PC-9 (cell line): ENCODE measurements at regions not wholly inside any gene's neighbourhood (a gene's known extent, or its start where the extent isn't known, plus 50 kb on each side); places are given as distances from the start of the nearest gene placed in this dataset.

Experiments
- BruUV-seq: library from RNA; stranded (reverse); fragments of 400-500 nt; replicated peaks from 2 replicates; lab custom pipeline; 2021; lab: Mats Ljungman, UMichigan
- CTCF ChIA-PET: fragments of 300-600 bp; sonication (Branson Sonifier 250); formaldehyde crosslinking; loops from one replicate; lab custom pipeline; 2022; ENCODE audit warnings: antibody characterized with exemption; lab: Charles Lee
- POLR2A ChIA-PET: fragments of 300-600 bp; sonication (Branson Sonifier 250); formaldehyde crosslinking; loops from one replicate; lab custom pipeline; 2022; ENCODE audit warnings: antibody characterized with exemption; ENCODE audit not compliant: unreplicated experiment; lab: Charles Lee
- DNase-seq, 2 experiments: peaks; one replicate each; pipeline versions ENCODE4 v3.0.0 to v3.0.0-alpha.2; 2015 to 2022; ENCODE audit warnings: mixed read lengths in 1 of 2
- H2AFZ ChIP-seq: fragments of 200-600 bp; sonication (generic); 2 replicates; pipeline ENCODE4 v1.8.1; 2017; ENCODE audit warnings: antibody characterized with exemption
- H3F3A ChIP-seq: fragments of 200-600 bp; sonication (generic); 2 replicates; pipeline ENCODE4 v1.8.1; 2017; ENCODE audit warnings: antibody characterized with exemption, mild to moderate bottlenecking, low read depth; ENCODE audit not compliant: insufficient read depth
- H3K27ac ChIP-seq: fragments of 200-600 bp; sonication (generic); 2 replicates; pipeline ENCODE4 v1.6.1; 2016; ENCODE audit warnings: mixed run types
- H3K27me3 ChIP-seq: fragments of 200-600 bp; sonication (generic); 2 replicates; pipeline ENCODE4 v1.6.1; 2016; ENCODE audit warnings: low read depth, mixed run types; ENCODE audit not compliant: insufficient read depth
- H3K36me3 ChIP-seq: fragments of 200-600 bp; sonication (generic); 2 replicates; pipeline ENCODE4 v1.6.1; 2016; ENCODE audit warnings: low read depth, mixed run types
- H3K4me1 ChIP-seq: fragments of 200-600 bp; sonication (generic); replicated peaks from 2 replicates; pipeline ENCODE4 v1.6.1; 2016; ENCODE audit warnings: mixed run types; ENCODE audit not compliant: insufficient read depth
- H3K4me2 ChIP-seq: fragments of 200-600 bp; sonication (generic); 2 replicates; pipeline ENCODE4 v1.6.1; 2017; ENCODE audit warnings: mixed run types
- H3K4me3 ChIP-seq: fragments of 200-600 bp; sonication (generic); 2 replicates; pipeline ENCODE4 v1.6.1; 2016; ENCODE audit warnings: mixed run types
- H3K79me2 ChIP-seq: fragments of 200-600 bp; sonication (generic); 2 replicates; pipeline ENCODE4 v1.6.1; 2017; ENCODE audit warnings: low read depth, mixed run types
- H3K9me2 ChIP-seq: fragments of 200-600 bp; sonication (generic); 2 replicates; pipeline ENCODE4 v1.8.1; 2017; ENCODE audit warnings: mild to moderate bottlenecking; ENCODE audit not compliant: insufficient read depth
- H3K9me3 ChIP-seq: fragments of 200-600 bp; sonication (generic); 2 replicates; pipeline ENCODE4 v1.8.1; 2016; ENCODE audit warnings: low read depth; ENCODE audit not compliant: insufficient read depth
- H4K20me1 ChIP-seq: fragments of 200-600 bp; sonication (generic); 2 replicates; pipeline ENCODE4 v1.8.1; 2017; ENCODE audit not compliant: insufficient read depth
- EZH2 ChIP-seq: fragments of 200-600 bp; sonication (generic); IDR thresholded peaks from 2 replicates; pipeline ENCODE4 v1.8.0; 2017; ENCODE audit warnings: antibody characterized with exemption, low read depth
- intact Hi-C: fragments of 100-400 bp; cut with micrococcal nuclease; formaldehyde crosslinking; loops from one replicate; pipeline ENCODE4 v1.10.0; 2022; ENCODE audit not compliant: unreplicated experiment
- TF ChIP-seq, protein P1 (sequence below): fragments of 200-600 bp; sonication (generic); conservative IDR thresholded peaks from 2 replicates; pipeline ENCODE4 v1.6.1; 2017; ENCODE audit warnings: mixed run types, antibody characterized with exemption, mild to moderate bottlenecking, moderate library complexity

DNA sequence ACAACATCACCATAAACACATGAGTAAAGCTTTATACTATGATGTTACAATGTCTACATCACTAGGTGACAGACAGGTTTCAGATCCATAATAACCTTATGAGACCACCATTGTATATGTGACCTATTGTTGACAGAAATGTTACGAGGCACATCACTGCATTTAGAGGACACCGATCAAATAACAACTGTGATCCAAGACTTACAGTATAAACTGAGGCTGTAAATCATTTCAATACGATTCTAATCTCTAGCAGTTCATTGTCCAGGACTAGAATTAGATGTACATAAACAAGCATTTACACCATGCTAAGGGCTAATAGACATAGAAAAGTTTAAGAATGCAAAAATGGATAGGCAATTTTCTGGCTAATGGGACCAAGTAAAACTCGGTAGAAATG lies 491.9 kb upstream of the ROBO1 start:
- BruUV-seq = no TSS peak
- H3K9me2 ChIP-seq = no peaks in the 10 kb centered on the region
- no peaks in the 10 kb centered on the region for H4K20me1 ChIP-seq
- no peak overlapping the region for H2AFZ ChIP-seq
- no peak for DNase-seq
- H3K27me3 ChIP-seq = no peaks in the 10 kb centered on the region
- ChIA-PET POLR2A (no interaction called here), CTCF (no interaction called here)
- no peaks in the 10 kb centered on the region for H3K9me3 ChIP-seq
- TF ChIP-seq, protein P1, sequence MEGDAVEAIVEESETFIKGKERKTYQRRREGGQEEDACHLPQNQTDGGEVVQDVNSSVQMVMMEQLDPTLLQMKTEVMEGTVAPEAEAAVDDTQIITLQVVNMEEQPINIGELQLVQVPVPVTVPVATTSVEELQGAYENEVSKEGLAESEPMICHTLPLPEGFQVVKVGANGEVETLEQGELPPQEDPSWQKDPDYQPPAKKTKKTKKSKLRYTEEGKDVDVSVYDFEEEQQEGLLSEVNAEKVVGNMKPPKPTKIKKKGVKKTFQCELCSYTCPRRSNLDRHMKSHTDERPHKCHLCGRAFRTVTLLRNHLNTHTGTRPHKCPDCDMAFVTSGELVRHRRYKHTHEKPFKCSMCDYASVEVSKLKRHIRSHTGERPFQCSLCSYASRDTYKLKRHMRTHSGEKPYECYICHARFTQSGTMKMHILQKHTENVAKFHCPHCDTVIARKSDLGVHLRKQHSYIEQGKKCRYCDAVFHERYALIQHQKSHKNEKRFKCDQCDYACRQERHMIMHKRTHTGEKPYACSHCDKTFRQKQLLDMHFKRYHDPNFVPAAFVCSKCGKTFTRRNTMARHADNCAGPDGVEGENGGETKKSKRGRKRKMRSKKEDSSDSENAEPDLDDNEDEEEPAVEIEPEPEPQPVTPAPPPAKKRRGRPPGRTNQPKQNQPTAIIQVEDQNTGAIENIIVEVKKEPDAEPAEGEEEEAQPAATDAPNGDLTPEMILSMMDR = no peak
- TF ChIP-seq EZH2 = no peak
- H3K4me3 ChIP-seq = no peak overlapping the region
- H3K79me2 ChIP-seq = no peaks in the 10 kb centered on the region
- no peaks in the 10 kb centered on the region for H3K36me3 ChIP-seq
- intact Hi-C loops = no loop called here
- H3K4me2 ChIP-seq = no peak overlapping the region
- H3K4me1 ChIP-seq = no peaks in the 10 kb centered on the region
- H3K27ac ChIP-seq = no peak overlapping the region
- no peaks in the 10 kb centered on the region for H3F3A ChIP-seq

DNA sequence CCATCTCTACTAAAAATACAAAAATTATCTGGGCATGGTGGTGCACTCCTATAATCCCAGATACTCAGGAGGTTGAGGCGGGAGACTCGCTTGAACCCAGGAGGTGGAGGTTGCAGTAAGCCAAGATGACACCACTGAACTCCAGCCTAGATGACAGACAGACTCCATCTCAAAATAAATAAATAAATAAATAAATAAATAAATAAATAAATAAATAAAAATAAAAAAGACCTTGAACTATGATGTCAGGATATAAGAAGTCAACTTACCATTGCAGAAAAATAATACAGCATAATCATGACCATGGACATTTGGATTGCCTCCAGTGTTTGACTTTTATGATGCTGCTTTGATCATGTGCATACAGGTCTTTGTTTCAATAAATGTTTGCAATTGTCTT lies 484.3 kb upstream of the ROBO1 start:
- Histone ChIP-seq H3K27ac (no peak overlapping the region), H3K27me3 (no peaks in the 10 kb centered on the region), H3K9me3 (no peaks in the 10 kb centered on the region), H3F3A (no peaks in the 10 kb centered on the region), H3K79me2 (no peaks in the 10 kb centered on the region), H3K9me2 (no peaks in the 10 kb centered on the region), H3K4me2 (no peak overlapping the region), H4K20me1 (no peaks in the 10 kb centered on the region), H3K4me1 (no peaks in the 10 kb centered on the region), H3K36me3 (no peaks in the 10 kb centered on the region), H3K4me3 (no peak overlapping the region), H2AFZ (no peak overlapping the region)
- DNase-seq = no peak
- CTCF ChIA-PET = no interaction called here
- no peak for TF ChIP-seq EZH2
- POLR2A ChIA-PET = no interaction called here
- BruUV-seq = no TSS peak
- intact Hi-C loops = no loop called here

DNA sequence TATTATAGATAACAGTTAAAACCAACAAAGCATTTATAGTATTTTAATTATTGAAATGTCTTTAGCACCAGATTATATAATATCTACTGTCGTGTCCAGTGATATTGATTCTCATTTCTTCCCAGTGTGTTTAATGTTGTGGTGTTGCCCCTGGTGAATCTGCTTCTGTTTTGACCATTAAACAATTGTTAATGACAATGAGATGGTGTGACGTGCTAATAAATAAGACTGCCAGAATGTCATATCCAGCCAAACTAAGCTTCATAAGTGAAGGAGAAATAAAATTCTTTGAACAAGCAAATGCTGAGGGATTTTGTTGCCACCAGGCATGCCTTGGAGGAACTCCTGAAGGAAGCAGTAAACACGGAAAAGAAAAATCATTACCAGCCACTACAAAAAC lies 480.0 kb upstream of the ROBO1 start:
- intact Hi-C loops = no loop called here
- Histone ChIP-seq H3K4me1 (no peaks in the 10 kb centered on the region), H3K4me2 (no peak overlapping the region), H4K20me1 (no peaks in the 10 kb centered on the region), H3K9me2 (no peaks in the 10 kb centered on the region), H3K79me2 (no peaks in the 10 kb centered on the region), H3K4me3 (no peak overlapping the region), H3K27me3 (no peaks in the 10 kb centered on the region), H3K27ac (no peak overlapping the region), H3K36me3 (no peaks in the 10 kb centered on the region), H3F3A (no peaks in the 10 kb centered on the region), H2AFZ (no peak overlapping the region), H3K9me3 (no peaks in the 10 kb centered on the region; the same call in 1 of the 2 replicates)
- ChIA-PET CTCF (no interaction called here), POLR2A (no interaction called here)
- no peak for TF ChIP-seq EZH2
- TF ChIP-seq, protein P1 = no peak
- no TSS peak for BruUV-seq
- no peak for DNase-seq

DNA sequence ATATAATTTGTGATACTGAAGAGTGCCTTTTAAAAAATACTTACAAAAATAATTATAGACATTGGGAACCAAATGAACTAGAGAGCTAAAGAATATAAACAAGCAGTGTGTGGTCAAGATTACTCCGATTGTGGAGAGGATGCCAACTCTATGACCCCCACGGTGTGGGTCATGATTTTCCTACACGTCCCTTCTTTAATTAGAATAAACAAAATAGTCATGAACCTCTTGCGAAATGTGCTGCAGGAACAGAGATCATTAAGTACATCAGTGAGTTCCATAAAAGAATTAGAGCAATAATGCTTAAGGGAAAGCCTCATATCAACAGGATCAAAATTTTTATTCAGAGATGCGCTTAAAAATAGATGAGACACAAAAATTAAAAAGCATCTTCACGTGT lies 476.6 kb upstream of the ROBO1 start:
- H3K36me3 ChIP-seq = no peaks in the 10 kb centered on the region
- DNase-seq = no peak
- intact Hi-C loops = no loop called here
- POLR2A ChIA-PET = no interaction called here
- H3K9me3 ChIP-seq = no peaks in the 10 kb centered on the region; the same call in 1 of the 2 replicates
- CTCF ChIA-PET = no interaction called here
- H3K4me3 ChIP-seq = no peak overlapping the region
- no peaks in the 10 kb centered on the region for H3K9me2 ChIP-seq
- H3K27me3 ChIP-seq = no peaks in the 10 kb centered on the region
- TF ChIP-seq EZH2 = no peak
- TF ChIP-seq, protein P1 = no peak
- BruUV-seq = no TSS peak
- H3K79me2 ChIP-seq = no peaks in the 10 kb centered on the region
- no peak overlapping the region for H3K4me2 ChIP-seq
- H3K4me1 ChIP-seq = no peaks in the 10 kb centered on the region
- H3F3A ChIP-seq = no peaks in the 10 kb centered on the region
- H3K27ac ChIP-seq = no peak overlapping the region
- H4K20me1 ChIP-seq = no peaks in the 10 kb centered on the region
- H2AFZ ChIP-seq = no peak overlapping the region
